ENCODE measurements at regions not wholly inside any gene's neighbourhood (a gene's known extent, or its start where the extent isn't known, plus 50 kb on each side); places are given as distances from the start of the nearest gene placed in this dataset.

- DNase-seq = no peak
Measured at GRCh38 chr2:58545300-58546280, 304.5 kb upstream of the FANCL start.

- no peak for DNase-seq
Measured at GRCh38 chr2:58543442-58543841, 302.3 kb upstream of the FANCL start.

GRCh38 chr2:58541511-58541910, 300.4 kb upstream of the FANCL start:
- no peak for DNase-seq

GRCh38 chr2:58540681-58541080, 299.6 kb upstream of the FANCL start:
- no peak for DNase-seq

- no peak for DNase-seq
Measured at GRCh38 chr2:58539973-58540372, 298.8 kb upstream of the FANCL start.

GRCh38 chr2:58535990-58536389, 294.9 kb upstream of the FANCL start:
- no peak for DNase-seq

GRCh38 chr2:58535182-58535581, 294.1 kb upstream of the FANCL start:
- DNase-seq = no peak

GRCh38 chr2:58533376-58533775, 292.3 kb upstream of the FANCL start:
- DNase-seq = no peak

- no peak for DNase-seq
Measured at GRCh38 chr2:58532641-58533040, 291.5 kb upstream of the FANCL start.

- no peak for DNase-seq
Measured at GRCh38 chr2:58527647-58528046, 286.5 kb upstream of the FANCL start.

GRCh38 chr2:58521803-58522554, 280.9 kb upstream of the FANCL start:
- DNase-seq = no peak

GRCh38 chr2:58520903-58521302, 279.8 kb upstream of the FANCL start:
- no peak for DNase-seq

GRCh38 chr2:58517881-58518280, 276.8 kb upstream of the FANCL start:
- no peak for DNase-seq

GRCh38 chr2:58516695-58517094, 275.6 kb upstream of the FANCL start:
- no peak for DNase-seq

- no peak for DNase-seq
Measured at GRCh38 chr2:58515827-58516573, 274.9 kb upstream of the FANCL start.

GRCh38 chr2:58514252-58514651, 273.1 kb upstream of the FANCL start:
- no peak for DNase-seq

- no peak for DNase-seq
Measured at GRCh38 chr2:58512878-58513277, 271.8 kb upstream of the FANCL start.

GRCh38 chr2:58508006-58508405, 266.9 kb upstream of the FANCL start:
- DNase-seq = no peak

- no peak for DNase-seq
Measured at GRCh38 chr2:58503918-58504317, 262.8 kb upstream of the FANCL start.

- DNase-seq = no peak
Measured at GRCh38 chr2:58502931-58503330, 261.8 kb upstream of the FANCL start.

- DNase-seq = no peak
Measured at GRCh38 chr2:58501371-58502160, 260.4 kb upstream of the FANCL start.

- DNase-seq = no peak
Measured at GRCh38 chr2:58497168-58497567, 256.0 kb upstream of the FANCL start.
